K562 (cell line): ENCODE measurements at regions not wholly inside any gene's neighbourhood (a gene's known extent, or its start where the extent isn't known, plus 50 kb on each side); places are given as distances from the start of the nearest gene placed in this dataset.

Experiments
- ATAC-seq: fragments of 200-7000 bp; cut with Tn5 transposase; 3 replicates; pipeline ENCODE4 v1.9.1; 2020; ENCODE audit warnings: moderate library complexity
- BruUV-seq: library from RNA; stranded (reverse); fragments of 400-500 nt; replicated peaks from 2 replicates; lab custom pipeline; 2021; lab: Mats Ljungman, UMichigan
- CTCF ChIA-PET: fragments of 300-600 bp; formaldehyde crosslinking; extraction: SDS; loops from one replicate; lab custom pipeline; 2021; ENCODE audit warnings: low intra/inter-chr PET ratio; lab: Yijun Ruan, JAX
- POLR2A ChIA-PET: fragments of 300-600, 350-650 bp; sonication (Branson Sonifier 250); formaldehyde crosslinking; extraction: SDS; loops from one replicate; lab custom pipeline; 2021; ENCODE audit warnings: antibody characterized with exemption, inconsistent platforms; lab: Yijun Ruan, JAX
- DNase-seq, 4 experiments: peaks; one replicate each; pipeline versions ENCODE4 v3.0.0 to v3.0.0-alpha.2; 2011 to 2018; ENCODE audit warnings: low spot score in 3 of 4, mixed read lengths in 3 of 4; ENCODE audit errors: extremely low read depth in 1 of 4
- FAIRE-seq: peaks from 2 replicates; lab custom pipeline; 2011; peaks lifted over from hg19 to GRCh38; lab: Jason Lieb, UNC
- H2AFZ ChIP-seq: 2 replicates; pipeline ENCODE4 v1.6.0; 2011; ENCODE audit warnings: low read depth, low read length, control low read depth, inconsistent platforms
- H3K27ac ChIP-seq: fragments of 200-600 bp; 3 replicates; pipeline ENCODE4 v1.8.0; 2011; ENCODE audit warnings: low read depth, mild to moderate bottlenecking, control low read depth, inconsistent platforms, low read length, moderate library complexity, mixed read lengths; ENCODE audit errors: extremely low read depth
- H3K27me3 ChIP-seq, 2 experiments: fragments of 300-600 bp in 1 of 2; 2 replicates in 1 of 2; 3 replicates in 1 of 2; pipeline versions ENCODE4 v1.6.0 to v1.8.0; 2011; ENCODE audit warnings: inconsistent platforms in 2 of 2, low read length in 2 of 2, mild to moderate bottlenecking in 1 of 2, mixed read lengths in 1 of 2, moderate library complexity in 1 of 2; ENCODE audit not compliant: control insufficient read depth in 2 of 2, insufficient read depth in 2 of 2
- H3K36me3 ChIP-seq: fragments of 300-600 bp; 3 replicates; pipeline ENCODE4 v1.8.0; 2011; ENCODE audit warnings: mild to moderate bottlenecking, low read length, inconsistent platforms; ENCODE audit not compliant: control insufficient read depth, insufficient read depth
- H3K4me1 ChIP-seq, 2 experiments: fragments of 200-600 bp in 1 of 2; replicated peaks in 1 of 2; 2 replicates in 1 of 2; 3 replicates in 1 of 2; pipeline versions ENCODE4 v1.5.1 to v1.8.0; 2011; ENCODE audit warnings: inconsistent platforms in 2 of 2, low read length in 2 of 2, mild to moderate bottlenecking in 1 of 2, mixed read lengths in 1 of 2, moderate library complexity in 1 of 2; ENCODE audit not compliant: control insufficient read depth in 2 of 2, insufficient read depth in 2 of 2
- H3K4me2 ChIP-seq: 2 replicates; pipeline ENCODE4 v1.6.1; 2011; ENCODE audit warnings: low read length, control low read depth, inconsistent platforms, mixed read lengths; ENCODE audit not compliant: insufficient read depth
- H3K4me3 ChIP-seq: fragments of 200-600 bp; sonication (generic), shearing (Covaris generic); 2 replicates; pipeline ENCODE4 v1.5.1; 2016; ENCODE audit warnings: control low read depth, inconsistent platforms
- H3K79me2 ChIP-seq: fragments of 200-600 bp; 3 replicates; pipeline ENCODE4 v1.8.0; 2011; ENCODE audit warnings: low read length, inconsistent platforms; ENCODE audit not compliant: control insufficient read depth, insufficient read depth
- H3K9ac ChIP-seq, 2 experiments: 2 replicates each; pipeline versions ENCODE4 v1.6.0 to v1.6.1; 2011; ENCODE audit warnings: low read depth in 2 of 2, low read length in 2 of 2, control low read depth in 1 of 2, inconsistent platforms in 1 of 2, mild to moderate bottlenecking in 1 of 2, mixed read lengths in 1 of 2; ENCODE audit not compliant: insufficient read depth in 1 of 2
- H3K9me1 ChIP-seq: one replicate; pipeline ENCODE4 v1.6.0; 2011; ENCODE audit warnings: inconsistent platforms, mild to moderate bottlenecking, low read length, moderate library complexity; ENCODE audit not compliant: control insufficient read depth, insufficient read depth
- H3K9me3 ChIP-seq: replicated peaks from 2 replicates; pipeline ENCODE4 v1.5.1; 2011; ENCODE audit warnings: low read depth, low read length, inconsistent platforms; ENCODE audit not compliant: control insufficient read depth, insufficient read depth
- H4K20me1 ChIP-seq: replicated peaks from 2 replicates; pipeline ENCODE4 v1.6.1; 2011; ENCODE audit warnings: low read length, inconsistent platforms, mixed read lengths; ENCODE audit not compliant: control insufficient read depth, insufficient read depth
- CBFA2T2 ChIP-seq: fragments of 450-650 bp; conservative IDR thresholded peaks from 2 replicates; pipeline ENCODE4 v1.6.1; 2017; ENCODE audit warnings: mild to moderate bottlenecking
- EWSR1 ChIP-seq: fragments of 450-650 bp; IDR thresholded peaks from 2 replicates; pipeline ENCODE4 v1.6.1; 2018; ENCODE audit warnings: borderline replicate concordance, mild to moderate bottlenecking, low read depth, moderate library complexity; ENCODE audit not compliant: partially characterized antibody
- GTF2F1 ChIP-seq: IDR thresholded peaks from 2 replicates; pipeline ENCODE4 v1.6.1; 2011; ENCODE audit warnings: low read depth, low read length, improper control_type of control experiment
- HMG20B ChIP-seq: fragments of 250-450 bp; sonication (Bioruptor Pico); IDR thresholded peaks from 2 replicates; pipeline ENCODE4 v1.5.0; 2021; ENCODE audit warnings: mild to moderate bottlenecking
- KLF13 ChIP-seq: fragments of 450-650 bp; IDR thresholded peaks from 2 replicates; pipeline ENCODE4 v1.6.1; 2016; ENCODE audit warnings: missing genetic modification characterization, low read depth, mild to moderate bottlenecking, missing compliant biosample characterization, moderate library complexity, borderline replicate concordance
- PRPF4 ChIP-seq: fragments of 200-400 bp; formaldehyde crosslinking; IDR thresholded peaks from one replicate; pipeline ENCODE4 v1.6.1; 2017; ENCODE audit warnings: low read length, low read depth, mild to moderate bottlenecking; ENCODE audit not compliant: insufficient read depth, poor library complexity, severe bottlenecking
- THRA ChIP-seq: fragments of 450-650 bp; IDR thresholded peaks from 2 replicates; pipeline ENCODE4 v1.6.1; 2017; ENCODE audit warnings: mild to moderate bottlenecking, moderate library complexity
- ZC3H8 ChIP-seq: fragments of 450-650 bp; IDR thresholded peaks from 2 replicates; pipeline ENCODE4 v1.6.1; 2017
- ZEB2 ChIP-seq: fragments of 450-650 bp; IDR thresholded peaks from 2 replicates; pipeline ENCODE4 v1.6.1; 2016
- ZNF311 ChIP-seq: fragments of 250-450 bp; sonication (Bioruptor Pico); IDR thresholded peaks from 2 replicates; pipeline ENCODE4 v1.4.0; 2020; ENCODE audit warnings: mild to moderate bottlenecking, moderate library complexity
- ZNF445 ChIP-seq: fragments of 250-450 bp; sonication (Bioruptor Pico); IDR thresholded peaks from 2 replicates; pipeline ENCODE4 v1.4.0; 2020; ENCODE audit warnings: low read depth, mild to moderate bottlenecking, moderate library complexity
- ZNF584 ChIP-seq: fragments of 200-800 bp; sonication (Bioruptor generic); IDR thresholded peaks from 2 replicates; pipeline ENCODE4 v1.6.1; 2016; ENCODE audit warnings: low read depth, mild to moderate bottlenecking, missing genetic modification characterization, missing compliant biosample characterization
- ZNF639 ChIP-seq, 2 experiments: fragments of 200-800 bp in 1 of 2; sonication (Bioruptor generic) in 1 of 2; sonication (generic) in 1 of 2; formaldehyde crosslinking in 1 of 2; IDR thresholded peaks in 1 of 2; conservative IDR thresholded peaks in 1 of 2; 2 replicates each; pipeline versions ENCODE4 v1.5.0 to v1.6.1; 2016 to 2020; ENCODE audit warnings: missing compliant biosample characterization in 1 of 2, missing genetic modification characterization in 1 of 2, missing genetic modification reagents in 1 of 2
- WGBS: fragments of 100-300 bp; shearing (Covaris generic); methylation state at CpG from one replicate; pipeline ENCODE4 v1.1.6; 2016; ENCODE audit warnings: low coverage, mixed read lengths; ENCODE audit not compliant: insufficient coverage; ENCODE audit errors: missing lambda C conversion rate; 5-methylcytosine and 5-hydroxymethylcytosine counted together
- in situ Hi-C: fragments of 300-500 bp; cut with MboI; formaldehyde crosslinking; loops from 4 replicates; pipeline ENCODE4 v1.15.0; 2018; ENCODE audit warnings: inconsistent platforms, mixed read lengths
- intact Hi-C: fragments of 100-400 bp; cut with micrococcal nuclease; formaldehyde crosslinking; loops from 2 replicates; pipeline ENCODE4 v1.14.2; 2022

GRCh38 chr13:60679928-60680694 is 283.1 kb downstream of the TDRD3 start (continued):
- TF ChIP-seq ZNF445 (CRISPR knock-in tag) (no peak), ZNF584 (CRISPR knock-in tag) (no peak)

- H2AFZ ChIP-seq, result no peak overlapping the region
- H3K36me3 ChIP-seq, result no peaks in the 10 kb centered on the region
- H3K4me1 ChIP-seq, result no peaks in the 10 kb centered on the region
- no peaks in the 10 kb centered on the region for H4K20me1 ChIP-seq
- CTCF ChIA-PET, result no interaction called here
- no peak overlapping the region for H3K9ac ChIP-seq
- H3K4me3 ChIP-seq, result no peak overlapping the region
- 3% methylated on average over 4 of the region's 4 CpGs for WGBS
- DNase-seq (no peak), ATAC-seq (no peak), FAIRE-seq (no peak)
- H3K27ac ChIP-seq, result no peak overlapping the region
- no peaks in the 10 kb centered on the region for H3K9me3 ChIP-seq
- no peaks in the 10 kb centered on the region for H3K9me1 ChIP-seq
- POLR2A ChIA-PET, result no interaction called here
- H3K4me2 ChIP-seq, result no peak overlapping the region
- intact Hi-C loops, result no loop called here
- H3K79me2 ChIP-seq, result no peaks in the 10 kb centered on the region
- no peaks in the 10 kb centered on the region for H3K27me3 ChIP-seq
- in situ Hi-C loops, result no loop called here
- BruUV-seq, result no TSS peak
- TF ChIP-seq CBFA2T2 (no peak), ZNF639 (CRISPR knock-in tag; conservative IDR thresholded peaks at IDR 0.05 in 1 of 2, IDR thresholded peaks at IDR 0.05 in 1 of 2) (no peak), HMG20B (CRISPR knock-in tag) (no peak), ZNF311 (CRISPR knock-in tag) (no peak), KLF13 (no peak), PRPF4 (no peak), GTF2F1 (no peak), ZEB2 (no peak), THRA (no peak), EWSR1 (no peak), ZC3H8 (no peak)
Measured at GRCh38 chr13:60679131-60679530, 282.1 kb downstream of the TDRD3 start.
